ENCODE measurements at regions not wholly inside any gene's neighbourhood (a gene's known extent, or its start where the extent isn't known, plus 50 kb on each side); places are given as distances from the start of the nearest gene placed in this dataset.
A peak's percentile ranks its signal among the peaks of the same experiment; 100 is the strongest.
"Not testable (repeated sequence)": the region's sequence is repeated elsewhere in the genome, so short reads cannot be mapped to it uniquely, and the experiment has no call there.

DNA sequence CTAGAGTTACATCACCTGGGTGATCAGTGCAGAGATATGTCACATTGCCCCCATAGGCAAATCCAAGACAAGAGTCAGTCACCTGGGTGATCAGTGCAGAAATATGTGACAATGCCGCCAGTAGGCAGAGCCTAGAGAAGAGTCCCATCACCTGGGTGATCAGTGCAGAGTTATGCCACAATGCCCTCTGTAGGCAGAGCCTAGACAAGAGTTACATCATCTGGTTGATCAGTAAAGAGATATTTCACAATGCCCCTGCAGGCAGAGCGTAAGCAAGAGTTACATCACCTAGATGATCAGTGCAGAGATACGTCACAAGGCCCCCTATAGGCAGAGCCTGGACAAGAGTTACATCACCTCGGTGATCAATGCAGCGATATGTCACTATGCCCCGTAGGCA is 63.3 kb upstream of the FRG2B start:
- not testable (repeated sequence) for ATAC-seq; H3K4me1 ChIP-seq (ENCODE audit: low read depth)

GRCh38 chr10:133688441-133688912 is 61.9 kb upstream of the FRG2B start:
- H3K4me1 ChIP-seq (ENCODE audit: low read depth); intact Hi-C loops (cut with DNase I, micrococcal nuclease); H3K9me3 ChIP-seq; H3K4me3 ChIP-seq; DNase-seq; H3K36me3 ChIP-seq (ENCODE audit: low read depth): not testable (repeated sequence)
- ATAC-seq = peak; percentile 49

More for the DNA sequence above, 63.3 kb upstream of the FRG2B start:
- H3K36me3 ChIP-seq (ENCODE audit: low read depth); H3K4me3 ChIP-seq; DNase-seq; intact Hi-C loops (cut with DNase I, micrococcal nuclease); H3K9me3 ChIP-seq: not testable (repeated sequence)

- H3K36me3 ChIP-seq (ENCODE audit: low read depth); H3K4me3 ChIP-seq; H3K9me3 ChIP-seq; DNase-seq; H3K4me1 ChIP-seq (ENCODE audit: low read depth); intact Hi-C loops (cut with DNase I, micrococcal nuclease): not testable (repeated sequence)
- peak; percentile 63 for ATAC-seq
These were observed 61.3 kb upstream of the FRG2B start for GRCh38 chr10:133687689-133688440.

- ATAC-seq = peak; percentile 49
- intact Hi-C loops (cut with DNase I, micrococcal nuclease); H3K36me3 ChIP-seq (ENCODE audit: low read depth): not testable (repeated sequence)
These were observed 60.4 kb upstream of the FRG2B start for GRCh38 chr10:133686992-133687391.

More at GRCh38 chr10:133686992-133687391, 60.4 kb upstream of the FRG2B start:
- H3K9me3 ChIP-seq; H3K4me3 ChIP-seq; DNase-seq; H3K4me1 ChIP-seq (ENCODE audit: low read depth): not testable (repeated sequence)

All from mucosa of descending colon (tissue), 3 donors.